ENCODE measurements at regions not wholly inside any gene's neighbourhood (a gene's known extent, or its start where the extent isn't known, plus 50 kb on each side); places are given as distances from the start of the nearest gene placed in this dataset.
A peak's percentile ranks its signal among the peaks of the same experiment; 100 is the strongest.
"Not testable (repeated sequence)": the region's sequence is repeated elsewhere in the genome, so short reads cannot be mapped to it uniquely, and the experiment has no call there.

DNA sequence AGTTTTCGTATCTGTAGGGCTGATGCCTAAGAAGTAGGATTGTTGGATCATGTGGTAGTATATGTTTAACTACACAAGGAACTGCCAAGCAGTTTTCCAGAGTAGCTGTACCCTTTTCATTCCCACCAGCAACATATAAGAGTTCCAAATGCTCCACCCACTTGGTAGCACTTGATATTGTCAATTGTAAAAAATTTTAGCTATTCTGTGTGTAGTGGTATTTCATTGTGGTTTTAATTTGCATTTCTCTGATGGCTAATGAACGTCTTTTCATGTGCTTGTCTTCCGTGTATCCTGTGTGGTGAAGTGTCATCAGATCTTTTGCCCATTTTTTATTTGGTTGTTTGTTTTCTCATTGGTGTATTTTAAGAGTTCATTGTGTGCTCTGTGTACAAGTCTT is 69.7 kb downstream of the TANC2 start:
- Histone ChIP-seq H3K9me3 (ENCODE audit: control insufficient read depth in 1 of 2, low read length in 2 of 2) (no peaks in the 10 kb centered on the region), H3K4me3 (ENCODE audit: low read depth in 1 of 2, low read length in 2 of 2) (no peak overlapping the region), H3K9ac (ENCODE audit: low read depth in 1 of 2, low read length in 2 of 2) (no peak overlapping the region), H3K27me3 (ENCODE audit: control insufficient read depth in 1 of 2, insufficient read depth in 2 of 2, low read length in 2 of 2) (no peaks in the 10 kb centered on the region), H3K36me3 (ENCODE audit: control insufficient read depth in 1 of 2, insufficient read depth in 2 of 2, low read length in 2 of 2) (no peaks in the 10 kb centered on the region), H3K4me1 (ENCODE audit: control insufficient read depth in 1 of 2, insufficient read depth in 2 of 2, low read length in 2 of 2) (peaks cover 5 to 26% of the 10 kb centered on the region in 2 donors), H3K27ac (ENCODE audit: low read depth, low read length) (no peak overlapping the region)

DNA sequence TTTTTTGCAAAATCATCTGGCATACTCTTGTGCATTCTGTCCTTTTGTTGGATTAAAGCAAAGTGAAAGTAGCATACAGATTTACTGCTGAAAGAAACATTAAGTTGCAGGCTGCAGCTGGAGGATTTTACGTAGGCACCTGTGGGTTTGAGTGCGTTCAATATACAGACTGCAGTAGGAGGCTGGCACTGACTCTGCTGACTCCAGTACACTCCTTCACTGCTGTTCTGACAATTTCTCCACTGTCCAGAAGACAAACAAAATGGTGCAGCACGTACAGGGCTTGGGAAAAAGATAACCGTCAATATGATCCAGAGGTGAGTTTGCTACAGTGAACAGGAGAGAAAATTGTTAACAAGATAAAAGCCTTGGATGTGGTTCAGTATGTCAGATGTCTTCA is 73.3 kb downstream of the TANC2 start:
- no peaks in the 10 kb centered on the region for H3K27me3 ChIP-seq (ENCODE audit: control insufficient read depth in 1 of 2, insufficient read depth in 2 of 2, low read length in 2 of 2)
- no peaks in the 10 kb centered on the region for H3K36me3 ChIP-seq (ENCODE audit: control insufficient read depth in 1 of 2, insufficient read depth in 2 of 2, low read length in 2 of 2)
- H3K27ac ChIP-seq (ENCODE audit: low read depth, low read length), result no peak overlapping the region
- peaks cover 5 to 23% of the 10 kb centered on the region in 2 donors for H3K4me1 ChIP-seq (ENCODE audit: control insufficient read depth in 1 of 2, insufficient read depth in 2 of 2, low read length in 2 of 2)
- no peak overlapping the region for H3K9ac ChIP-seq (ENCODE audit: low read depth in 1 of 2, low read length in 2 of 2)
- peak overlapping the region; percentile 25 to 26 for H3K4me3 ChIP-seq (ENCODE audit: low read depth in 1 of 2, low read length in 2 of 2)
- H3K9me3 ChIP-seq (ENCODE audit: control insufficient read depth in 1 of 2, low read length in 2 of 2), result no peaks in the 10 kb centered on the region

DNA sequence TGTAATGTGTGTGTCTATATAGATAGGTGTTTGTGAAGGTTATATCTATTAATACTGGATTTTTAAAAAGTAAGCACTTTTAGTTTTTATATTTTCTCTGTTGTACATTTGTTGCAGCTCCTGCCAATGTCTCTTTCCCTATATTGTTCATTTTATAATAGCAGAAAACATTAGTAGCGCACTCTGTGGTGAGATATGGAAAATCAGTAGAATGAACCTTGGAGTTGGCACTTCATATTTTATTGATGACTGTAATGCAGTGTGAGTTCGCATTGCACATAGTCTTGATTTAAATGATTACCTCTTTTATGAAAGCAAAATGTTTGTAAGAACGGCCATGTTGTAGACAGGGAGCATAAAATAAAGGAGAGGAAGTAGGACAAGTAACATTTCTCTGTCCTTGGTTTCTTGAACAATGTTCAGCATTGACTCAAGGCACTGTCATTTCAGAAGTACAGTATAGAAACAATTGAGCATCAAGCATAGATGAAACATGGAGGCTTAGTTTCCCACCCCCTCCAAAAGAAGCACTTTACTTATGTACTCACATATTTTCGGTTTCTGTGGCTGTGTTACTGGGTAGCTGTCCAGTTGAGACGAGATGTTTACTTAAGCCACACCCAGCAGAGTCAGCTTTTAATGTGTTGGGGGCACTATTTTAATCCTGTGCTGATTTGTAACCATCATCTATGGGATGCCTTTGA is 74.0 kb downstream of the TANC2 start:
- Histone ChIP-seq H3K9me3 (ENCODE audit: control insufficient read depth in 1 of 2, low read length in 2 of 2) (no peaks in the 10 kb centered on the region), H3K27ac (ENCODE audit: low read depth, low read length) (no peak overlapping the region), H3K36me3 (ENCODE audit: control insufficient read depth in 1 of 2, insufficient read depth in 2 of 2, low read length in 2 of 2) (no peaks in the 10 kb centered on the region), H3K9ac (ENCODE audit: low read depth in 1 of 2, low read length in 2 of 2) (no peak overlapping the region), H3K4me3 (ENCODE audit: low read depth in 1 of 2, low read length in 2 of 2) (peak overlapping the region in 1 of 2 donors; percentile 41), H3K27me3 (ENCODE audit: control insufficient read depth in 1 of 2, insufficient read depth in 2 of 2, low read length in 2 of 2) (no peaks in the 10 kb centered on the region), H3K4me1 (ENCODE audit: control insufficient read depth in 1 of 2, insufficient read depth in 2 of 2, low read length in 2 of 2) (peaks cover 5 to 23% of the 10 kb centered on the region in 2 donors)

DNA sequence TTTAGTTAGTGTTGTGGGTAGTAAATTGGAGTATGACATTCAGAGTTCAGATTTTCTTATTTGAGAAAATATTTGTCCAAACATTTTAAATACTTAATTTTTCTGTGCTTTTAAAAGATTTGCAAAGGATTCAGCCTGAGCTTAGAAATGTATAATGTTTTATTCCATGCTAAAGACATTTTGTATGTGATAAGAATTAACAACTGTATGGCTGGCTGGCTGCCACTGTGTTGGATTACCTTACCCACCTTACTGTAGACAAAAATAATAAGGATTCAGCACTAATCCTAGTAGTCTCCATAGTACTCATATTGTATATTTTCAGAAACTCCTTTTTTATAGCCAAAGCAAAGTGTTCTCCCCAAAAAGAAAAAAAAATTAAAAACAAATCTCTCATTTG is 74.8 kb downstream of the TANC2 start:
- Histone ChIP-seq H3K9ac (ENCODE audit: low read depth in 1 of 2, low read length in 2 of 2) (no peak overlapping the region), H3K4me3 (ENCODE audit: low read depth in 1 of 2, low read length in 2 of 2) (no peak overlapping the region), H3K4me1 (ENCODE audit: control insufficient read depth in 1 of 2, insufficient read depth in 2 of 2, low read length in 2 of 2) (peaks cover 5 to 23% of the 10 kb centered on the region in 2 donors), H3K27me3 (ENCODE audit: control insufficient read depth in 1 of 2, insufficient read depth in 2 of 2, low read length in 2 of 2) (no peaks in the 10 kb centered on the region), H3K9me3 (ENCODE audit: control insufficient read depth in 1 of 2, low read length in 2 of 2) (no peaks in the 10 kb centered on the region), H3K27ac (ENCODE audit: low read depth, low read length) (no peak overlapping the region), H3K36me3 (ENCODE audit: control insufficient read depth in 1 of 2, insufficient read depth in 2 of 2, low read length in 2 of 2) (no peaks in the 10 kb centered on the region)

DNA sequence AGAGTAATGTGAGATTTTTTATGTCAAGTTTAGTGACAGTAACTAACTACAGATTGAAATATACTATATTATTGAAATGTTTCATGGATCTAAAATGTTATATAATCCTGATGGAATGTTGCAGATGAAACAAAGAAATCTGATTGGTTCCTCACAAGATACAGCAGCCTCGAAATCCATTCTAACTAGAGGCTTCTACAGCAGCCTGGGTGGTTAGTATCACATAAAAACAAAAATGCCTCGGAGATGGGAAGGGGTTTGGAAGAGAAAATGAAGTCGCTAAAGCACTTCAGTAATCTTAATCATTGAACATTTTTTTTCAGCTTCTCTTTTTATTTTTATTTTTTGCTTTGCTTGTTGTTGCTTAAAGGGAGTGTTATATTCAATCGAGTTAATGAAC is 75.2 kb downstream of the TANC2 start:
- no peaks in the 10 kb centered on the region for H3K9me3 ChIP-seq (ENCODE audit: control insufficient read depth in 1 of 2, low read length in 2 of 2)
- no peak overlapping the region for H3K4me3 ChIP-seq (ENCODE audit: low read depth in 1 of 2, low read length in 2 of 2)
- H3K27me3 ChIP-seq (ENCODE audit: control insufficient read depth in 1 of 2, insufficient read depth in 2 of 2, low read length in 2 of 2), result no peaks in the 10 kb centered on the region
- H3K36me3 ChIP-seq (ENCODE audit: control insufficient read depth in 1 of 2, insufficient read depth in 2 of 2, low read length in 2 of 2), result no peaks in the 10 kb centered on the region
- no peak overlapping the region for H3K27ac ChIP-seq (ENCODE audit: low read depth, low read length)
- H3K4me1 ChIP-seq (ENCODE audit: control insufficient read depth in 1 of 2, insufficient read depth in 2 of 2, low read length in 2 of 2), result peaks cover 5 to 23% of the 10 kb centered on the region in 2 donors
- no peak overlapping the region for H3K9ac ChIP-seq (ENCODE audit: low read depth in 1 of 2, low read length in 2 of 2)

DNA sequence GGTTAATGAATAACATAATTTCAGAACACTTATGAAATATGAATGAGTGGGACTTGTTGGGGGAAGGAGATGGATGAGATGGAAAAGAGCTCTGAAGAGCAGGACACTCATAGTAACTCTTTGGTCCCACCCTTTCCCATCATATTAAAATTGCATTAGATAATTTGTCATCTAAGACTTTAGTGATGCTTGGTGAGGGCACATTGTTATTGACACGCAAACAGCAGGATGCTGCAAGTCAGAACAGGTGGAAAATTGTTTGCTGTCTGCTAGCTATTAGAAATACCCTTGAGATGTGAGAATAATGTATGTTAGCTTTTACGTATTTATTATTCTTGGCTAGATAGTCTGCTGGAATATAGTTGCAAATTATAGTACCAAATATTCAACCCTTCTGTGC is 75.7 kb downstream of the TANC2 start:
- H3K36me3 ChIP-seq (ENCODE audit: control insufficient read depth in 1 of 2, insufficient read depth in 2 of 2, low read length in 2 of 2), result no peaks in the 10 kb centered on the region
- no peak overlapping the region for H3K9ac ChIP-seq (ENCODE audit: low read depth in 1 of 2, low read length in 2 of 2)
- no peaks in the 10 kb centered on the region for H3K9me3 ChIP-seq (ENCODE audit: control insufficient read depth in 1 of 2, low read length in 2 of 2)
- no peak overlapping the region for H3K27ac ChIP-seq (ENCODE audit: low read depth, low read length)
- no peaks in the 10 kb centered on the region for H3K27me3 ChIP-seq (ENCODE audit: control insufficient read depth in 1 of 2, insufficient read depth in 2 of 2, low read length in 2 of 2)
- H3K4me1 ChIP-seq (ENCODE audit: control insufficient read depth in 1 of 2, insufficient read depth in 2 of 2, low read length in 2 of 2), result peaks cover 5 to 23% of the 10 kb centered on the region in 2 donors
- no peak overlapping the region for H3K4me3 ChIP-seq (ENCODE audit: low read depth in 1 of 2, low read length in 2 of 2)

DNA sequence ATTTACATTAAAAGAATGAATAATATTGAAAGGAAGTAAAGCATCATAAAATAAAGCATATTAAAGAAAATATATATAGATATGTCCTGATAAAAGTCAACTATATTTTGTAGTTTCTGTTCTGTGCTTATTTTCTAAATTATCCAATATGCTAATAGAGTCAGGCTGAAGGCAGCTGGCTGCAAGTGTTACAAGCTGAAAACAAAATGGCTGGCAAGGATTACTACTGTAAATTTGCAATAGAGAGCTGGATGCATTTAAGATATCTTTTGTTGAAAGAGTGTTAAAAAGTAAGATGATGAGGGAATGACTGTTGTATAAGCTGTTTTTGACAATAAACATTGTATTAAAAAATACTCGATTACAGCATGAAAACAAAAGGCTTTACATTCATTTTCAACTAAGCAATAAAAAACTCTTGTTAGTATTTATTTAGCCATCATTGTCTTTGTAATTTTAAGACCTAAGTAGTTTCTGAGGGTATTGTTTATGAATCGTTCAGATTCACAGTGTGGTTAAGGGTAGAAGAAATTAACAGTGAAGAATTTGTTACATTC is 76.3 kb downstream of the TANC2 start:
- H3K36me3 ChIP-seq (ENCODE audit: control insufficient read depth in 1 of 2, insufficient read depth in 2 of 2, low read length in 2 of 2), result no peaks in the 10 kb centered on the region
- H3K9me3 ChIP-seq (ENCODE audit: control insufficient read depth in 1 of 2, low read length in 2 of 2), result no peaks in the 10 kb centered on the region
- no peak overlapping the region for H3K9ac ChIP-seq (ENCODE audit: low read depth in 1 of 2, low read length in 2 of 2)
- H3K4me3 ChIP-seq (ENCODE audit: low read depth in 1 of 2, low read length in 2 of 2), result no peak overlapping the region
- peaks cover 5 to 23% of the 10 kb centered on the region in 2 donors for H3K4me1 ChIP-seq (ENCODE audit: control insufficient read depth in 1 of 2, insufficient read depth in 2 of 2, low read length in 2 of 2)
- H3K27me3 ChIP-seq (ENCODE audit: control insufficient read depth in 1 of 2, insufficient read depth in 2 of 2, low read length in 2 of 2), result no peaks in the 10 kb centered on the region
- no peak overlapping the region for H3K27ac ChIP-seq (ENCODE audit: low read depth, low read length)

DNA sequence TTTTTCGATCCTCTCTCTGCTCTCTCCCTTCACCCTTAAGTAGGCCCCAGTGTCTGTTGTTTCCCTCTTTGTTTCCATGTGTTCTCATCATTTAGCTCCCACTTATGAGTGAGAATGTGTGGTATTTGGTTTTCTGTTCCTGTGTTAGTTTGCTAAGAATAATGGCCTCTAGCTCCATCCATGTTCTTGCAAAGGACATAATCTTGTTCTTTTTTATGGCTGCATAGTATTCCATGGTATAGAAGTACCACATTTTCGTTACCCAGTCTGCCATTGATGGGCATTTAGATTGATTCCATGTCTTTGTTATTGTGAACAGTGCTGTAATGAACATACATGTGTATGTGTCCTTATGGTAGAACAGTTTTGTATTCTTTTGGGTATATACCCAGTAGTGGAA is 91.5 kb downstream of the TANC2 start:
- not testable (repeated sequence) for H3K27me3 ChIP-seq (ENCODE audit: control insufficient read depth in 1 of 2, insufficient read depth in 2 of 2, low read length in 2 of 2); H3K9ac ChIP-seq (ENCODE audit: low read depth in 1 of 2, low read length in 2 of 2); H3K9me3 ChIP-seq (ENCODE audit: control insufficient read depth in 1 of 2, low read length in 2 of 2); H3K4me3 ChIP-seq (ENCODE audit: low read depth in 1 of 2, low read length in 2 of 2); H3K27ac ChIP-seq (ENCODE audit: low read depth, low read length); H3K36me3 ChIP-seq (ENCODE audit: control insufficient read depth in 1 of 2, insufficient read depth in 2 of 2, low read length in 2 of 2); H3K4me1 ChIP-seq (ENCODE audit: control insufficient read depth in 1 of 2, insufficient read depth in 2 of 2, low read length in 2 of 2)

DNA sequence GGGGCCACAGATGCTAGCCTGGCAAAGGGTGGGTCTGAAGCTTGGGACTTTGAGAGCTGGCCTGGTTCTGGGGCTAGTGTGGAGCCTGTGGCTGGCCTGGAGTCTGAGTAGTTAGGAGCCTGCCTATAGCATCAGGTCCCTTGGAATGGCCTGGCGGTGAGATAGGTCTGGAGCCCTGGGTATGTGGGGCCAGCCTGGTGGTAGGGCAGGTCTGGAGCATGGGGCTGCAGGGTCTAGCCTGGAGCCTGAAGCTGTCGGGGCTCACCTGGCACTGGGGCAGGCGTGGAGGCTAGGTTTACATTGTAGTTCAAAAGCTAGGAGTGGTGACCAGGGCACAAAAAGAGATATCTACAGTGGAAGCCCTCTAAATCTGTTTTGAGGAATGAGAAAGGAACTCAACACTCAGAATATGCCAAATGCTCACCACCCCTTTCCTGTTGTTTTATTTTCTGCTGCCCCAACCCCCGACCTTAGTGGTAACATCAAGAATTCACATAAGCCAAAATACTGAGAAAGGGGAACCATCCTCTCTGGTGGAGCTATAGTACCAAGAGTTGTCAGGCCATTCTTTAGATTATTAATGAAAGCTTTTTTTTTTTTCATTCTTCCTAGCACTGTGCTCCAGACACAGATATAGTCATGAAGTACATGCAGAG is 100.3 kb downstream of the TANC2 start:
- H3K4me1 ChIP-seq (ENCODE audit: control insufficient read depth in 1 of 2, insufficient read depth in 2 of 2, low read length in 2 of 2), result no peaks in the 10 kb centered on the region

DNA sequence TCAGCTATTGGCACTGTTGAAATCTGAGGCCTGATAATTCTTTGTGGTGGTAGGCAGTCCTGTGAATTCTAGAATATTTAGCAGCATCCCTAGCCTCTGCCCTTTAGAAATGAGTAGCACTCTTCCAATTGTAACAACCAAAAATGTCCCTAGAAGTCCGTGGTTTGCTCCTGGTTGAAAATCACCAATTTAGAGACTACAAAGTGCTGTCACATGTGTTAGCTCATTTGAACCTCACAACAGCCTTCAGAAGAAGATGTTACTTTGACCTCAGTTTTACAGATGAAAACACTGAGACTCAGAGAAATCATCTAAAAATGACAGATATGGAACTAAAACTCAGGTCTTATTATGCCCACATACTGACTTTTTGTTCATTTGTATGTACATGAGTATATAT is 103.2 kb downstream of the TANC2 start:
- no peaks in the 10 kb centered on the region for H3K4me1 ChIP-seq (ENCODE audit: control insufficient read depth in 1 of 2, insufficient read depth in 2 of 2, low read length in 2 of 2)
- no peaks in the 10 kb centered on the region for H3K36me3 ChIP-seq (ENCODE audit: control insufficient read depth in 1 of 2, insufficient read depth in 2 of 2, low read length in 2 of 2)
- no peak overlapping the region for H3K27ac ChIP-seq (ENCODE audit: low read depth, low read length)
- no peak overlapping the region for H3K4me3 ChIP-seq (ENCODE audit: low read depth in 1 of 2, low read length in 2 of 2)
- H3K9ac ChIP-seq (ENCODE audit: low read depth in 1 of 2, low read length in 2 of 2), result no peak overlapping the region
- H3K9me3 ChIP-seq (ENCODE audit: control insufficient read depth in 1 of 2, low read length in 2 of 2), result no peaks in the 10 kb centered on the region
- no peaks in the 10 kb centered on the region for H3K27me3 ChIP-seq (ENCODE audit: control insufficient read depth in 1 of 2, insufficient read depth in 2 of 2, low read length in 2 of 2)

More for the DNA sequence above, 100.3 kb downstream of the TANC2 start:
- Histone ChIP-seq H3K9me3 (ENCODE audit: control insufficient read depth in 1 of 2, low read length in 2 of 2) (no peaks in the 10 kb centered on the region), H3K4me3 (ENCODE audit: low read depth in 1 of 2, low read length in 2 of 2) (no peak overlapping the region), H3K27me3 (ENCODE audit: control insufficient read depth in 1 of 2, insufficient read depth in 2 of 2, low read length in 2 of 2) (no peaks in the 10 kb centered on the region), H3K9ac (ENCODE audit: low read depth in 1 of 2, low read length in 2 of 2) (no peak overlapping the region), H3K36me3 (ENCODE audit: control insufficient read depth in 1 of 2, insufficient read depth in 2 of 2, low read length in 2 of 2) (no peaks in the 10 kb centered on the region), H3K27ac (ENCODE audit: low read depth, low read length) (no peak overlapping the region)

Measured in duodenal mucosa (tissue), 2 donors.